MM.1S (cell line): ENCODE measurements at regions not wholly inside any gene's neighbourhood (a gene's known extent, or its start where the extent isn't known, plus 50 kb on each side); places are given as distances from the start of the nearest gene placed in this dataset.

ENCODE experiments used
- DNase-seq: peaks from one replicate; pipeline ENCODE4 v3.0.0-alpha.2; 2015
- H2AFZ ChIP-seq: fragments of 300-600 bp; sonication (generic); 2 replicates; pipeline ENCODE4 v1.6.0; 2016; ENCODE audit warnings: antibody characterized with exemption, low read length
- H3F3A ChIP-seq: fragments of 300-600 bp; sonication (generic); 2 replicates; pipeline ENCODE4 v1.6.1; 2016; ENCODE audit warnings: mild to moderate bottlenecking, antibody characterized with exemption, low read length, moderate library complexity, mixed read lengths; ENCODE audit not compliant: insufficient read depth
- H3K27ac ChIP-seq: fragments of 300-600 bp; sonication (generic); 2 replicates; pipeline ENCODE4 v1.5.1; 2016; ENCODE audit warnings: mild to moderate bottlenecking, low read length
- H3K27me3 ChIP-seq: fragments of 300-600 bp; sonication (generic); replicated peaks from 2 replicates; pipeline ENCODE4 v1.6.0; 2016; ENCODE audit warnings: low read length; ENCODE audit not compliant: insufficient read depth
- H3K36me3 ChIP-seq: fragments of 300-600 bp; sonication (generic); replicated peaks from 2 replicates; pipeline ENCODE4 v1.6.1; 2016; ENCODE audit warnings: mild to moderate bottlenecking, low read length, mixed read lengths; ENCODE audit not compliant: insufficient read depth
- H3K4me1 ChIP-seq: fragments of 300-600 bp; sonication (generic); 2 replicates; pipeline ENCODE4 v1.6.1; 2016; ENCODE audit warnings: low read length, mixed read lengths
- H3K4me2 ChIP-seq: fragments of 300-600 bp; sonication (generic); 2 replicates; pipeline ENCODE4 v1.6.0; 2016; ENCODE audit warnings: low read depth, low read length
- H3K4me3 ChIP-seq: fragments of 300-600 bp; sonication (generic); 2 replicates; pipeline ENCODE4 v1.5.1; 2016; ENCODE audit warnings: low read length, mixed read lengths
- H3K79me2 ChIP-seq: fragments of 300-600 bp; sonication (generic); 2 replicates; pipeline ENCODE4 v1.6.1; 2016; ENCODE audit warnings: mixed run types, low read length, mixed read lengths
- H3K9ac ChIP-seq: fragments of 300-600 bp; sonication (generic); 2 replicates; pipeline ENCODE4 v1.6.1; 2016; ENCODE audit warnings: low read length, mixed read lengths
- H3K9me2 ChIP-seq: fragments of 300-600 bp; sonication (generic); replicated peaks from 2 replicates; pipeline ENCODE4 v1.6.1; 2016; ENCODE audit warnings: mild to moderate bottlenecking, low read length, mixed read lengths; ENCODE audit not compliant: insufficient read depth
- H3K9me3 ChIP-seq: fragments of 300-600 bp; sonication (generic); replicated peaks from 2 replicates; pipeline ENCODE4 v1.6.1; 2016; ENCODE audit warnings: mild to moderate bottlenecking, low read length, mixed read lengths; ENCODE audit not compliant: insufficient read depth
- H4K20me1 ChIP-seq: fragments of 300-600 bp; sonication (generic); 2 replicates; pipeline ENCODE4 v1.6.1; 2016; ENCODE audit warnings: mild to moderate bottlenecking, low read length, moderate library complexity, mixed read lengths; ENCODE audit not compliant: insufficient read depth
- CTCF ChIP-seq: fragments of 300-600 bp; sonication (generic); IDR thresholded peaks from 2 replicates; pipeline ENCODE4 v1.5.1; 2016; ENCODE audit warnings: antibody characterized with exemption, low read length, mixed read lengths
- EZH2 ChIP-seq: fragments of 300-600 bp; sonication (generic); optimal IDR thresholded peaks from 2 replicates; pipeline ENCODE3; 2017; ENCODE audit warnings: low read depth, mild to moderate bottlenecking, antibody characterized with exemption, low read length, mixed read lengths
- EZH2phosphoT487 ChIP-seq: fragments of 300-600 bp; sonication (generic); IDR thresholded peaks from 2 replicates; pipeline ENCODE4 v1.6.1; 2018; ENCODE audit warnings: antibody characterized with exemption, low read length

- no peaks in the 10 kb centered on the region for H3K4me1 ChIP-seq
- no peak for DNase-seq
- H3K27me3 ChIP-seq, result no peaks in the 10 kb centered on the region
- H3K9me3 ChIP-seq, result no peaks in the 10 kb centered on the region
- H2AFZ ChIP-seq, result no peak overlapping the region
- no peak overlapping the region for H3K4me2 ChIP-seq
- H3K9ac ChIP-seq, result no peak overlapping the region
- H3K79me2 ChIP-seq, result no peaks in the 10 kb centered on the region
- H3K9me2 ChIP-seq, result no peaks in the 10 kb centered on the region
- no peak overlapping the region for H3K4me3 ChIP-seq
- no peaks in the 10 kb centered on the region for H4K20me1 ChIP-seq
- TF ChIP-seq EZH2phosphoT487, result no peak
- no peak for TF ChIP-seq CTCF
- TF ChIP-seq EZH2, result no peak
- H3K27ac ChIP-seq, result no peak overlapping the region
- H3F3A ChIP-seq, result no peaks in the 10 kb centered on the region
- H3K36me3 ChIP-seq, result no peaks in the 10 kb centered on the region
Observed at GRCh38 chr2:228545748-228546145, 364.3 kb upstream of the SPHKAP start.

GRCh38 chr2:228545041-228545747 is 363.7 kb upstream of the SPHKAP start:
- H3F3A ChIP-seq, result no peaks in the 10 kb centered on the region
- no peaks in the 10 kb centered on the region for H4K20me1 ChIP-seq
- no peaks in the 10 kb centered on the region for H3K9me3 ChIP-seq
- H3K9me2 ChIP-seq, result no peaks in the 10 kb centered on the region
- H3K79me2 ChIP-seq, result no peaks in the 10 kb centered on the region
- no peaks in the 10 kb centered on the region for H3K4me1 ChIP-seq
- no peak overlapping the region for H3K27ac ChIP-seq
- H2AFZ ChIP-seq, result no peak overlapping the region
- H3K9ac ChIP-seq, result no peak overlapping the region
- H3K27me3 ChIP-seq, result no peaks in the 10 kb centered on the region
- H3K4me2 ChIP-seq, result no peak overlapping the region
- H3K36me3 ChIP-seq, result no peaks in the 10 kb centered on the region
- no peak overlapping the region for H3K4me3 ChIP-seq
- DNase-seq, result no peak
- no peak for TF ChIP-seq CTCF
- TF ChIP-seq EZH2, result no peak
- TF ChIP-seq EZH2phosphoT487, result no peak

GRCh38 chr2:228543117-228543516 is 361.6 kb upstream of the SPHKAP start:
- no peak overlapping the region for H3K4me3 ChIP-seq
- no peaks in the 10 kb centered on the region for H4K20me1 ChIP-seq
- H3F3A ChIP-seq, result no peaks in the 10 kb centered on the region
- no peaks in the 10 kb centered on the region for H3K9me3 ChIP-seq
- TF ChIP-seq CTCF, result no peak
- TF ChIP-seq EZH2, result no peak
- TF ChIP-seq EZH2phosphoT487, result no peak
- no peaks in the 10 kb centered on the region for H3K9me2 ChIP-seq
- H3K9ac ChIP-seq, result no peak overlapping the region
- H3K36me3 ChIP-seq, result no peaks in the 10 kb centered on the region
- no peak overlapping the region for H3K27ac ChIP-seq
- no peaks in the 10 kb centered on the region for H3K27me3 ChIP-seq
- no peak overlapping the region for H2AFZ ChIP-seq
- no peaks in the 10 kb centered on the region for H3K79me2 ChIP-seq
- no peak for DNase-seq
- no peak overlapping the region for H3K4me2 ChIP-seq
- no peaks in the 10 kb centered on the region for H3K4me1 ChIP-seq
